ENCODE measurements at regions not wholly inside any gene's neighbourhood (a gene's known extent, or its start where the extent isn't known, plus 50 kb on each side); places are given as distances from the start of the nearest gene placed in this dataset.

DNA sequence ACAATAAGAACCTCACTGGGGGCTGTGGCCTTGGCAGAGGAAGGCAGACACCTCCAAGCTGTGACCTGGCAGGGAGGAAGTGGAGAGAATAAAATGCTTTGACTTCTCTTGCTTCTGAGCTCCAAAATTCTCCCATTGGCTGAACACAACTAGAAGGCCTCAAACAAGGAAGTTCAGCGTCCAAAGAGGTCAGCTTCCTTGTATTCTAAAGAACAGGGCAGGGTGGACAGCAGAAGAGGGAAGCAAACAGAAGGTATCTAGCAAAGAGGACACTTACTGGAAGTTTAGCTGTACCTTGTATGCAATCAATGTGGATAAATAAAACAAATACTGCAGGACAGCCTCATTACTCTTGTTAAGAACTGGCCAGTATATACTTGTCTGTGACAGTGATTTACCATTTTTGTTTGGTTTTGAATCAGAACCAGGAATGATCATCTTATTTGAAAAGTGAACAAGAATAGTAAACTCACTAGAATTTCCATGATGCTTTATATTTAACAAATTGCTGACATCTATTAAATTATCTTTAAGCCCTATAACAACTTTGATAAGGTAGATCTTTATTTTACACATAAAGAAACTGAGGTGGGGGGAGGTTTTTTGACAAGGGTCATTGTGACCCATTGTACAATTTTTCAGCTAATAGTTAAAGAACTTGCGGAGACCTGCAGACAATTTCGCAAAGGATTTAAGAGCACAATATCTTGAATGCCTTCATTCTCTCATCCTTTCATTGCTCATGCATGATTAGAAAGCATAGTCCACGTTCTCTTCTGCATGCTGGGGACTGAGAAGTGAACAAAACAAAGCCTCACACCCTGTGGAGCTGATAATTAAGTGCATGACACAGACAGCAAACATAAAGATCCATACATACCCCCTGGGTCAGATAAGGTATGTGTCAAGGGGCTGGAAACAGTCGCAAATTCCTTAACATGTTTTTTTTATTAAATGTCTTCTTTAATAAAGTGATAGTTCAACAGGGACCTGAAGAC, 1448.0 kb downstream of the AACS start:
- Histone ChIP-seq H3K4me3 (ENCODE audit: low read depth, low read length) (no peak overlapping the region), H3K27ac (ENCODE audit: insufficient read depth, low read length, poor library complexity, severe bottlenecking) (no peak overlapping the region), H3K4me1 (ENCODE audit: control insufficient read depth, insufficient read depth, low read length, poor library complexity, severe bottlenecking) (no peaks in the 10 kb centered on the region), H3K9me3 (ENCODE audit: control insufficient read depth in 2 of 2, low read length in 2 of 2) (no peaks in the 10 kb centered on the region), H3K36me3 (ENCODE audit: control insufficient read depth, insufficient read depth, low read length) (no peaks in the 10 kb centered on the region), H3K27me3 (ENCODE audit: control insufficient read depth, insufficient read depth, low read length) (no peaks in the 10 kb centered on the region)
- DNase-seq: no peak
- Mint-ChIP-seq H3K36me3 (no peaks in the 10 kb centered on the region), H3K4me1 (no peaks in the 10 kb centered on the region), H3K27me3 (no peaks in the 10 kb centered on the region), H3K27ac (no peak overlapping the region), H3K4me3 (no peak overlapping the region), H3K9me3 (peaks cover 0 to 9% (median 5%) of the 10 kb centered on the region in 7 donors)
- ATAC-seq (ENCODE audit: low read depth in 2 of 2): no peak

DNA sequence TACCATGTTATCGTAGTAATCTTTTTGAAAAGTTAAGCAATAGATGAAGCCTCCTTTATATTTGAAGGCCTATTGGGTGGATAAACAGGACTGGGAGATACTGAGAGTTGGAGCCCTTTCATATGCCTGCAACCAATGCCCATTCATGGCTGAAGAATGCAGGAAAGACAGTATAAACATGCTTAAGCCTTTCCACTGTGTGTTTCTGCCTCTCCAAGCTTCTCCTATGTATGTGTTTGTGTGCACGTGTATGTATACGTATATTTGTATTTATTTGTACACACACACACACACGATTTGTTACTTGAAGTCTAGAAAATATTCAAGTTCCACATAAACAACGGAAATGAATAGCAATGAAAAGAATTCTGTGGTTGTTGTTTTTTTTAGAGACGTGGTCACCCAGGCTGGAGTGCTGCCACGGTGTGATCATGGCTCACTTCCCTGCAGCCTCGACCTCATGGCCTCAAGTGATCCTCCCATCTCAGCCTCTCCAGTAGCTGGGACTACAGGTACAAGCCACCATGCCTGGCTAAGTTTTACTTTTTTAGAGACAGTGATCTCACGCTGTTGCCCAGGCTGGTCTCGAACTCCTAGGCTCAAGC, 1453.5 kb downstream of the AACS start:
- Histone ChIP-seq H3K27ac (ENCODE audit: insufficient read depth, low read length, poor library complexity, severe bottlenecking) (no peak overlapping the region), H3K4me1 (ENCODE audit: control insufficient read depth, insufficient read depth, low read length, poor library complexity, severe bottlenecking) (no peaks in the 10 kb centered on the region), H3K36me3 (ENCODE audit: control insufficient read depth, insufficient read depth, low read length) (no peaks in the 10 kb centered on the region), H3K27me3 (ENCODE audit: control insufficient read depth, insufficient read depth, low read length) (no peaks in the 10 kb centered on the region), H3K9me3 (ENCODE audit: control insufficient read depth in 2 of 2, low read length in 2 of 2) (peaks cover 0 to 2% of the 10 kb centered on the region in 2 experiments), H3K4me3 (ENCODE audit: low read depth, low read length) (no peak overlapping the region)
- ATAC-seq (ENCODE audit: low read depth in 2 of 2): no peak
- DNase-seq: no peak
- Mint-ChIP-seq H3K9me3 (peaks cover 0 to 6% (median 4%) of the 10 kb centered on the region in 7 donors), H3K27ac (no peak overlapping the region), H3K27me3 (no peaks in the 10 kb centered on the region), H3K4me3 (no peak overlapping the region), H3K36me3 (no peaks in the 10 kb centered on the region), H3K4me1 (no peaks in the 10 kb centered on the region)

DNA sequence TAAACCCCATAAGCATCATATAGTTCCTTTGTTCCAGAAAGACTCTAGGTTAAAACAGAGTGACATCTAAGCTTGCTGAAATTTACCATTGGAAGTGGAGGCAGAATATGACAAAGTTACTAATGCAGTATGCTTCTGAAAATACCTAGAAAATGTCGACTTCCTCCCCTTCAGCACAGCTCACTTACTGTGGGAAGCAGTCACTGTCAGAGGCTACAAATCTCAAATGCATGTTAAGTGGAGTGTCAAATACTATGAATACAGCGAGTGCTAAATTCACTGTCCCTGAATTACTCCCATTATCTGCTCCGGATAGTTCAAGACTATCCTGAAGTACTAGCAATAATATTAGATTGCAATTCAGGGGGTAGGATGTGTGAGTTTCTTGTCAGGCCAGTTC, 1454.6 kb downstream of the AACS start:
- ATAC-seq (ENCODE audit: low read depth in 2 of 2) (no peak), DNase-seq (no peak)
- no peaks in the 10 kb centered on the region for H3K4me1 ChIP-seq (ENCODE audit: control insufficient read depth, insufficient read depth, low read length, poor library complexity, severe bottlenecking)
- H3K4me3 ChIP-seq (ENCODE audit: low read depth, low read length): no peak overlapping the region
- Mint-ChIP-seq H3K4me1 (no peaks in the 10 kb centered on the region), H3K4me3 (no peak overlapping the region), H3K27me3 (no peaks in the 10 kb centered on the region), H3K27ac (no peak overlapping the region), H3K36me3 (no peaks in the 10 kb centered on the region), H3K9me3 (peaks cover 0 to 6% (median 4%) of the 10 kb centered on the region in 7 donors)
- peaks cover 0 to 2% of the 10 kb centered on the region in 2 experiments for H3K9me3 ChIP-seq (ENCODE audit: control insufficient read depth in 2 of 2, low read length in 2 of 2)
- H3K27me3 ChIP-seq (ENCODE audit: control insufficient read depth, insufficient read depth, low read length): no peaks in the 10 kb centered on the region
- no peak overlapping the region for H3K27ac ChIP-seq (ENCODE audit: insufficient read depth, low read length, poor library complexity, severe bottlenecking)
- H3K36me3 ChIP-seq (ENCODE audit: control insufficient read depth, insufficient read depth, low read length): no peaks in the 10 kb centered on the region

DNA sequence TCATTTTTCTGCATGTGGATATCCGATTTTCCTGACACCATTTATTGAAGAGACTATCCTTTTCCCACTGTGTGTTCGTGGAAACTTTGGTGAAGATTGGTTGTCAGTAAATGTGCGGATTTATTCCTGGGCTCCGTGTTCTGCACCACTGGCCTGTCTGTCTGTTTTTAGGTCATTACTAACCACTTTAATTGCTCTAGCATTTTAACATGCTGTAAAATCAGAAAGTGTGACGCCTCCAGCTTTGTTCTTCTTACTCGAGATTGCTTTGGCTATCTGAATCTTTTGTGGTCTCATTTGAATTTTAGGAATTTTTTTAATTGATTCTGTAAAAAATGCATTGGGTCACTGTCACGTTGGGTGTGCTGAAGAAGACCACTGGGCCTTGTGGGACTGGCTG, 1458.7 kb downstream of the AACS start:
- Mint-ChIP-seq H3K36me3 (no peaks in the 10 kb centered on the region), H3K4me1 (no peaks in the 10 kb centered on the region), H3K27ac (peak overlapping the region in 1 of 3 donors; percentile 56), H3K27me3 (no peaks in the 10 kb centered on the region), H3K4me3 (no peak overlapping the region), H3K9me3 (peaks cover 0 to 6% (median 2%) of the 10 kb centered on the region in 7 donors)
- DNase-seq (no peak), ATAC-seq (ENCODE audit: low read depth in 2 of 2) (no peak)
- Histone ChIP-seq H3K9me3 (ENCODE audit: control insufficient read depth in 2 of 2, low read length in 2 of 2) (peaks cover 0 to 2% of the 10 kb centered on the region in 2 experiments), H3K4me1 (ENCODE audit: control insufficient read depth, insufficient read depth, low read length, poor library complexity, severe bottlenecking) (no peaks in the 10 kb centered on the region), H3K27ac (ENCODE audit: insufficient read depth, low read length, poor library complexity, severe bottlenecking) (no peak overlapping the region), H3K36me3 (ENCODE audit: control insufficient read depth, insufficient read depth, low read length) (no peaks in the 10 kb centered on the region), H3K4me3 (ENCODE audit: low read depth, low read length) (no peak overlapping the region), H3K27me3 (ENCODE audit: control insufficient read depth, insufficient read depth, low read length) (no peaks in the 10 kb centered on the region)

DNA sequence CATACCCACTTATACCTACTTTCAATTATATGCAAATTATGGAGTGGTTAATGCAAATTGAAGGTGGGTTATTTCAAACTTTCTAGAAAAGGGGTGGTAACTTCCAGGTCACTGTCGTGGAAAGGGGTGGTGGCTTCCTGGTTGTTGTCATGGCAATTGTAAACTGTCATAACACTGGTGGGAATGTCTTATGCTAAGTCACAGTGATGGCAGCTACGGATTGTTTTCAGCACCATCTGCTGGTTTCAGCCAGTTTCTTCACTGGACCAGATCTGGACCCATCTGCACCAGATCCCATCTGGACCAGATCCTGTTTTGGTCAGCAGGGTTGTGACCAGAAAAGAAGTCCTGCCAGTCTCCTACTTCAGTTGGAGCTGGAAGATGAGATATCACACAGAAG, 1469.3 kb downstream of the AACS start:
- H3K27me3 ChIP-seq (ENCODE audit: control insufficient read depth, insufficient read depth, low read length): no peaks in the 10 kb centered on the region
- Mint-ChIP-seq H3K27me3 (no peaks in the 10 kb centered on the region), H3K27ac (no peak overlapping the region), H3K36me3 (no peaks in the 10 kb centered on the region), H3K4me3 (no peak overlapping the region), H3K4me1 (no peaks in the 10 kb centered on the region), H3K9me3 (peaks cover 0 to 4% (median 0%) of the 10 kb centered on the region in 7 donors)
- no peak for DNase-seq
- ATAC-seq (ENCODE audit: low read depth in 2 of 2): no peak
- no peak overlapping the region for H3K4me3 ChIP-seq (ENCODE audit: low read depth, low read length)
- H3K4me1 ChIP-seq (ENCODE audit: control insufficient read depth, insufficient read depth, low read length, poor library complexity, severe bottlenecking): no peaks in the 10 kb centered on the region
- H3K27ac ChIP-seq (ENCODE audit: insufficient read depth, low read length, poor library complexity, severe bottlenecking): no peak overlapping the region
- H3K36me3 ChIP-seq (ENCODE audit: control insufficient read depth, insufficient read depth, low read length): no peaks in the 10 kb centered on the region
- H3K9me3 ChIP-seq (ENCODE audit: control insufficient read depth in 2 of 2, low read length in 2 of 2): no peaks in the 10 kb centered on the region

DNA sequence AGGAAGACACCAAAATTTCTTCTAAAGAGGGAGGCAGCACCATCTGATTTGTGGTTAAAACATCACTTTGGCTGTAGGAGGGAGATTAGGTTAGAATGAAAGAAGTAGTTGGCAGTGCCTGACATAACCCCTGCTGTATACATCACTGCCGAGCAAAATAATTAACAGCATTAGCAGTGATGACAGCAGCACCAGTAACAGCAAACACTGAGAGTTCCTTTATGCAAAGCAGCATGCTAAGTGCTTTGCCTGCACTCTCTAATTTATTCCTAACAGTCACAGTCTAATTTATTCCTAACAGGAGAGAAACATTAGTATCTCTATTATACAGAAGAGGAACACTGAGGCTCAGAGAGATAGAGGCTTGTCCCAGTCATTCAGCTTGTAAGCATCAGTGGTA, 1469.7 kb downstream of the AACS start:
- no peaks in the 10 kb centered on the region for H3K4me1 Mint-ChIP-seq
- peaks cover 0 to 4% (median 0%) of the 10 kb centered on the region in 7 donors for H3K9me3 Mint-ChIP-seq
- no peaks in the 10 kb centered on the region for H3K27me3 ChIP-seq (ENCODE audit: control insufficient read depth, insufficient read depth, low read length)
- no peak overlapping the region for H3K27ac Mint-ChIP-seq
- no peak overlapping the region for H3K27ac ChIP-seq (ENCODE audit: insufficient read depth, low read length, poor library complexity, severe bottlenecking)
- no peaks in the 10 kb centered on the region for H3K27me3 Mint-ChIP-seq
- no peaks in the 10 kb centered on the region for H3K36me3 ChIP-seq (ENCODE audit: control insufficient read depth, insufficient read depth, low read length)
- no peaks in the 10 kb centered on the region for H3K9me3 ChIP-seq (ENCODE audit: control insufficient read depth in 2 of 2, low read length in 2 of 2)
- ATAC-seq (ENCODE audit: low read depth in 2 of 2) (no peak), DNase-seq (no peak)
- H3K36me3 Mint-ChIP-seq: no peaks in the 10 kb centered on the region
- H3K4me3 Mint-ChIP-seq: no peak overlapping the region
- H3K4me3 ChIP-seq (ENCODE audit: low read depth, low read length): no peak overlapping the region
- H3K4me1 ChIP-seq (ENCODE audit: control insufficient read depth, insufficient read depth, low read length, poor library complexity, severe bottlenecking): no peaks in the 10 kb centered on the region

DNA sequence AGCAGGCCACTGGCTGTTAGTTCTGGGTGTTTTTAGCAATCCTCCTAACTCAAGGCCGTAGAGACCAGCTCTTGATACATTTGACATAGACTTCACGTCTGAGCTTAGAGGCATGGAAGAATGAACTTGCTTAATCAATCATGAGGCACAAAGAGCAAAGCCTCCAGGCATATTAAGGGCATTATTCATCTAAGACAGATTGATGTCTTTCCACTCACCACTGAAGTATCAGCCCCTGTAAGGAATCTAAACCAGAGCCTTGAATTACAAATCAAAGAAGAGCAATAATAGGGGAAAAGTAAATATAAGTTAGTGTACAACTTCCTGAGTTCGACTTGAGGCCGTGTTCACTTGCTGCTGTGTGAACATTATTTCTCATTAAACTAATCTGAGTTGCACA, 1470.7 kb downstream of the AACS start:
- Histone ChIP-seq H3K27ac (ENCODE audit: insufficient read depth, low read length, poor library complexity, severe bottlenecking) (no peak overlapping the region), H3K9me3 (ENCODE audit: control insufficient read depth in 2 of 2, low read length in 2 of 2) (no peaks in the 10 kb centered on the region), H3K4me1 (ENCODE audit: control insufficient read depth, insufficient read depth, low read length, poor library complexity, severe bottlenecking) (no peaks in the 10 kb centered on the region), H3K4me3 (ENCODE audit: low read depth, low read length) (no peak overlapping the region), H3K36me3 (ENCODE audit: control insufficient read depth, insufficient read depth, low read length) (no peaks in the 10 kb centered on the region), H3K27me3 (ENCODE audit: control insufficient read depth, insufficient read depth, low read length) (no peaks in the 10 kb centered on the region)
- H3K27me3 Mint-ChIP-seq: no peaks in the 10 kb centered on the region
- no peaks in the 10 kb centered on the region for H3K36me3 Mint-ChIP-seq
- no peak overlapping the region for H3K27ac Mint-ChIP-seq
- ATAC-seq (ENCODE audit: low read depth in 2 of 2) (no peak), DNase-seq (no peak)
- no peaks in the 10 kb centered on the region for H3K4me1 Mint-ChIP-seq
- peaks cover 0 to 4% (median 0%) of the 10 kb centered on the region in 7 donors for H3K9me3 Mint-ChIP-seq
- H3K4me3 Mint-ChIP-seq: no peak overlapping the region
